GM12878 (cell line): ENCODE measurements at regions not wholly inside any gene's neighbourhood (a gene's known extent, or its start where the extent isn't known, plus 50 kb on each side); places are given as distances from the start of the nearest gene placed in this dataset.

Experiments
- ATAC-seq: fragments of 200-7000 bp; cut with Tn5 transposase; 3 replicates; pipeline ENCODE4 v1.9.1; 2020; ENCODE audit warnings: mild to moderate bottlenecking, moderate library complexity
- BruUV-seq: library from RNA; stranded (reverse); fragments of 400-500 nt; replicated peaks from 2 replicates; lab custom pipeline; 2021; lab: Mats Ljungman, UMichigan
- CTCF ChIA-PET: fragments of 300-600 bp; sonication (Branson Sonifier 250); formaldehyde crosslinking; extraction: SDS; loops from one replicate; lab custom pipeline; 2021; ENCODE audit warnings: inconsistent platforms; lab: Yijun Ruan, JAX
- POLR2A ChIA-PET: fragments of 350-600 bp; formaldehyde crosslinking; extraction: SDS; loops from one replicate; lab custom pipeline; 2021; ENCODE audit warnings: inconsistent platforms; lab: Charles Lee
- RAD21 ChIA-PET: fragments of 300-600 bp; sonication (Branson Sonifier 250); formaldehyde crosslinking; loops from one replicate; lab custom pipeline; 2023; ENCODE audit warnings: antibody characterized with exemption; ENCODE audit not compliant: unreplicated experiment; lab: Charles Lee
- SMC1A ChIA-PET: fragments of 300-600 bp; sonication (Branson Sonifier 250); formaldehyde crosslinking; loops from one replicate; lab custom pipeline; 2023; ENCODE audit not compliant: unreplicated experiment, uncharacterized antibody; lab: Charles Lee
- DNase-seq: peaks from one replicate; pipeline ENCODE4 v3.0.0-alpha.2; 2011; ENCODE audit warnings: low read depth, low spot score
- FAIRE-seq: peaks from 3 replicates; lab custom pipeline; 2011; peaks lifted over from hg19 to GRCh38; lab: Jason Lieb, UNC
- H2AFZ ChIP-seq: 2 replicates; pipeline ENCODE4 v1.6.0; 2011; ENCODE audit warnings: low read depth, low read length, control low read depth; ENCODE audit not compliant: control insufficient read depth
- H3K27ac ChIP-seq: 2 replicates; pipeline ENCODE4 v1.5.1; 2011; ENCODE audit warnings: control low read depth; ENCODE audit not compliant: control insufficient read depth, insufficient read depth
- H3K27me3 ChIP-seq, 2 experiments: replicated peaks in 1 of 2; 2 replicates each; pipeline versions ENCODE4 v1.6.0 to v1.6.1; 2011; ENCODE audit warnings: low read length in 1 of 2; ENCODE audit not compliant: control insufficient read depth in 2 of 2, insufficient read depth in 2 of 2
- H3K36me3 ChIP-seq, 2 experiments: 2 replicates each; pipeline ENCODE4 v1.5.1; 2011; ENCODE audit warnings: low read length in 1 of 2; ENCODE audit not compliant: control insufficient read depth in 2 of 2, insufficient read depth in 2 of 2
- H3K4me1 ChIP-seq: 2 replicates; pipeline ENCODE4 v1.6.1; 2011; ENCODE audit warnings: mild to moderate bottlenecking, low read length, moderate library complexity, mixed read lengths; ENCODE audit not compliant: control insufficient read depth, insufficient read depth
- H3K4me2 ChIP-seq: 2 replicates; pipeline ENCODE4 v1.6.0; 2011; ENCODE audit warnings: control low read depth; ENCODE audit not compliant: control insufficient read depth, insufficient read depth
- H3K4me3 ChIP-seq: fragments of 200-600 bp; sonication (generic); 2 replicates; pipeline ENCODE4 v1.5.1; 2016
- H3K79me2 ChIP-seq: 2 replicates; pipeline ENCODE4 v1.6.0; 2011; ENCODE audit warnings: low read length; ENCODE audit not compliant: control insufficient read depth, insufficient read depth
- H3K9ac ChIP-seq: 2 replicates; pipeline ENCODE4 v1.8.0; 2011; ENCODE audit warnings: low read length, control low read depth, mixed read lengths; ENCODE audit not compliant: control insufficient read depth, insufficient read depth
- H3K9me3 ChIP-seq: replicated peaks from 3 replicates; pipeline ENCODE4 v1.5.1; 2011; ENCODE audit warnings: mild to moderate bottlenecking, low read length; ENCODE audit not compliant: control insufficient read depth, insufficient read depth
- H4K20me1 ChIP-seq: 2 replicates; pipeline ENCODE4 v1.6.0; 2011; ENCODE audit not compliant: control insufficient read depth, insufficient read depth
- BMI1 ChIP-seq: fragments of 450-650 bp; IDR thresholded peaks from 2 replicates; pipeline ENCODE4 v1.6.1; 2016; ENCODE audit warnings: mild to moderate bottlenecking, moderate library complexity, borderline replicate concordance
- CHD2 ChIP-seq: IDR thresholded peaks from 2 replicates; pipeline ENCODE4 v1.6.1; 2011; ENCODE audit warnings: low read depth, low read length, improper control_type of control experiment, borderline replicate concordance
- IRF4 ChIP-seq: IDR thresholded peaks from 2 replicates; pipeline ENCODE4 v1.6.1; 2011; ENCODE audit warnings: low read depth, low read length
- IRF5 ChIP-seq: fragments of 450-650 bp; IDR thresholded peaks from 2 replicates; pipeline ENCODE4 v1.6.1; 2017; ENCODE audit warnings: borderline replicate concordance
- KLF5 ChIP-seq: fragments of 450-650 bp; IDR thresholded peaks from 2 replicates; pipeline ENCODE4 v1.6.1; 2014; ENCODE audit warnings: mild to moderate bottlenecking; ENCODE audit not compliant: partially characterized antibody
- MEF2A ChIP-seq: IDR thresholded peaks from 2 replicates; pipeline ENCODE4 v1.6.1; 2011; ENCODE audit warnings: low read depth, mild to moderate bottlenecking, low read length, moderate library complexity; ENCODE audit not compliant: insufficient read depth
- PAX5 ChIP-seq: IDR thresholded peaks from 2 replicates; pipeline ENCODE4 v1.6.1; 2011; ENCODE audit warnings: low read depth, low read length, borderline replicate concordance
- POLR2A ChIP-seq: IDR thresholded peaks from 2 replicates; pipeline ENCODE4 v1.6.1; 2011; ENCODE audit warnings: low read depth, mild to moderate bottlenecking, low read length
- RELA ChIP-seq: fragments of 450-650 bp; IDR thresholded peaks from 2 replicates; pipeline ENCODE4 v1.8.0; 2014; ENCODE audit warnings: borderline replicate concordance; ENCODE audit not compliant: partially characterized antibody
- SRF ChIP-seq, 2 experiments: IDR thresholded peaks; 2 replicates each; pipeline ENCODE4 v1.6.1; 2011; ENCODE audit warnings: low read depth in 2 of 2, low read length in 2 of 2, mild to moderate bottlenecking in 1 of 2, moderate library complexity in 1 of 2
- USF1 ChIP-seq: IDR thresholded peaks from 2 replicates; pipeline ENCODE4 v1.6.1; 2011; ENCODE audit warnings: borderline replicate concordance, low read depth, mild to moderate bottlenecking, moderate library complexity, mixed read lengths, low read length; ENCODE audit not compliant: insufficient read depth; ENCODE audit errors: extremely low read length
- ZNF24 ChIP-seq: fragments of 450-650 bp; IDR thresholded peaks from 2 replicates; pipeline ENCODE4 v1.6.1; 2017; ENCODE audit warnings: antibody characterized with exemption, mild to moderate bottlenecking
- ZNF274 ChIP-seq: IDR thresholded peaks from one replicate; pipeline ENCODE4 v1.8.0; 2011; ENCODE audit not compliant: insufficient read length, insufficient read depth
- ZNF622 ChIP-seq: fragments of 450-650 bp; IDR thresholded peaks from 2 replicates; pipeline ENCODE4 v1.6.1; 2017; ENCODE audit warnings: mild to moderate bottlenecking, inconsistent platforms
- ZNF687 ChIP-seq: fragments of 450-650 bp; IDR thresholded peaks from 2 replicates; pipeline ENCODE4 v1.6.1; 2017; ENCODE audit warnings: mild to moderate bottlenecking, moderate library complexity
- WGBS: methylation state at CpG from one replicate; pipeline ENCODE4 v1.1.6; 2016; ENCODE audit warnings: low lambda C conversion rate; ENCODE audit not compliant: insufficient replicate concordance, insufficient coverage; ENCODE audit errors: missing lambda C conversion rate; 5-methylcytosine and 5-hydroxymethylcytosine counted together
- in situ Hi-C: fragments of 300-500 bp; cut with MboI; formaldehyde crosslinking; loops from 9 replicates; pipeline ENCODE4 v1.14.3; 2018; ENCODE audit warnings: mixed read lengths
- intact Hi-C: fragments of 100-400 bp; cut with micrococcal nuclease; formaldehyde crosslinking; loops from one replicate; pipeline ENCODE4 v1.14.2; 2022; ENCODE audit not compliant: unreplicated experiment

- TF ChIP-seq ZNF622 (no peak), BMI1 (no peak), USF1 (no peak)
Observed at GRCh38 chr1:38337711-38338110, 291.1 kb upstream of the POU3F1 start (continued).

- intact Hi-C loops = no loop called here
- H3K27me3 ChIP-seq = peaks cover 0 to 1% of the 10 kb centered on the region in 2 experiments; a peak in 3 of 4 replicates
- no peak overlapping the region for H3K9ac ChIP-seq
- ChIA-PET RAD21 (no interaction called here), POLR2A (no interaction called here), SMC1A (no interaction called here), CTCF (no interaction called here)
- BruUV-seq = no TSS peak
- H3K36me3 ChIP-seq = no peaks in the 10 kb centered on the region
- DNase-seq (no peak), ATAC-seq (no peak), FAIRE-seq (no peak)
- H3K4me3 ChIP-seq = no peak overlapping the region
- in situ Hi-C loops = no loop called here
- H3K4me1 ChIP-seq = no peaks in the 10 kb centered on the region
- no peak overlapping the region for H3K27ac ChIP-seq
- no peaks in the 10 kb centered on the region for H3K79me2 ChIP-seq
- no peaks in the 10 kb centered on the region for H4K20me1 ChIP-seq
- H3K4me2 ChIP-seq = no peak overlapping the region
- TF ChIP-seq ZNF24 = no peak
- TF ChIP-seq IRF4 = no peak
- TF ChIP-seq KLF5 = no peak
- TF ChIP-seq POLR2A = no peak
- no peak for TF ChIP-seq SRF (IDR thresholded peaks at IDR 0.05; ENCODE audit: low read depth in 2 of 2, low read length in 2 of 2)
- TF ChIP-seq RELA = no peak
- TF ChIP-seq IRF5 = no peak
- no peak for TF ChIP-seq PAX5
- no peak for TF ChIP-seq ZNF687
- no peak for TF ChIP-seq CHD2
- no peak for TF ChIP-seq ZNF274
- TF ChIP-seq MEF2A = no peak
- H2AFZ ChIP-seq = no peak overlapping the region
- WGBS = 39% methylated on average over 6 of the region's 6 CpGs
- H3K9me3 ChIP-seq = no peaks in the 10 kb centered on the region
Observed at GRCh38 chr1:38336961-38337360, 290.4 kb upstream of the POU3F1 start.
